ENCODE measurements at regions not wholly inside any gene's neighbourhood (a gene's known extent, or its start where the extent isn't known, plus 50 kb on each side); places are given as distances from the start of the nearest gene placed in this dataset.
"Not testable (repeated sequence)": the region's sequence is repeated elsewhere in the genome, so short reads cannot be mapped to it uniquely, and the experiment has no call there.

GRCh38 chr15:39022532-39023305, 458.1 kb upstream of the RASGRP1 start:
- no peak for DNase-seq (ENCODE audit: low spot score)

DNA sequence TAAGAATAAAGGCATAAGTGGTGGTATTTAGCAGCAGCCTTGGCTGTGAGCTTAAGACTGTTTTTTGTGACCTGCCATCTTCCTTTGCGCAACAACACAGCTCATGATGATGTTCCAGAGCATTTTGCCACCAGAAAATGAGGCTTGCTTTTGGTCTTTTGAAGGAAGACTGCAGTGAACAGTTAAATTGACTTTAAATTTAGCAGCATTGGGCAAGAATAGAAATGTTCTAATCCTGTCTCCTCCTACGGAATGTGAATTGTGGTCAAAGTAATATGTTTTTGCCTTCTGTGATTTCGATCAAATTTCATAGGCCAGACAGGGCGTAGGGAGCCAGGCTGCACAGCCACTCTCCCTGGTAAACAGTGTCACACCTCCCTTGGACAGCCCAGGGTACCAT, 460.7 kb upstream of the RASGRP1 start:
- no peak for DNase-seq (ENCODE audit: low spot score)

DNA sequence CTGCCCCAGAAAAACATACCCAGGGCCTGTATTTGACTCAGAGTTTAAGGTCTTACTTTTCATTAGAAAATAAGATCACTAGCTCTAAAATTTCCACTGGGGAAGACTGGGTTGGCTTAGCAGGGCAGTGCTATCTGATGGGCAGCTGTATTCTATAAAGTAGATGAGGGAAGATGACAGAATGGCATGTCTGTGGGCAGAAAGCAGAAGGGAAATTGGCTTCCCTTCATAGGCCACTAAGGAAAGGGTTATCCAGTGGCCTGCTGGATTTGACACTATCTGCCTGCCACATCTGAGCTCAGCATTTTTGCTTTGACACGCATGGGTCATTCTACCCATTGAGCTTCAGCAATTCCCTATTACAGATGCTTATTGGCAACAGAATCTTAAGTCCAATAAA, 461.3 kb upstream of the RASGRP1 start:
- no peak for DNase-seq (ENCODE audit: low spot score)

GRCh38 chr15:39028069-39028468, 463.5 kb upstream of the RASGRP1 start:
- DNase-seq (ENCODE audit: low spot score): no peak

- no peak for DNase-seq (ENCODE audit: low spot score)
Measured at GRCh38 chr15:39029741-39030140, 465.1 kb upstream of the RASGRP1 start.

DNA sequence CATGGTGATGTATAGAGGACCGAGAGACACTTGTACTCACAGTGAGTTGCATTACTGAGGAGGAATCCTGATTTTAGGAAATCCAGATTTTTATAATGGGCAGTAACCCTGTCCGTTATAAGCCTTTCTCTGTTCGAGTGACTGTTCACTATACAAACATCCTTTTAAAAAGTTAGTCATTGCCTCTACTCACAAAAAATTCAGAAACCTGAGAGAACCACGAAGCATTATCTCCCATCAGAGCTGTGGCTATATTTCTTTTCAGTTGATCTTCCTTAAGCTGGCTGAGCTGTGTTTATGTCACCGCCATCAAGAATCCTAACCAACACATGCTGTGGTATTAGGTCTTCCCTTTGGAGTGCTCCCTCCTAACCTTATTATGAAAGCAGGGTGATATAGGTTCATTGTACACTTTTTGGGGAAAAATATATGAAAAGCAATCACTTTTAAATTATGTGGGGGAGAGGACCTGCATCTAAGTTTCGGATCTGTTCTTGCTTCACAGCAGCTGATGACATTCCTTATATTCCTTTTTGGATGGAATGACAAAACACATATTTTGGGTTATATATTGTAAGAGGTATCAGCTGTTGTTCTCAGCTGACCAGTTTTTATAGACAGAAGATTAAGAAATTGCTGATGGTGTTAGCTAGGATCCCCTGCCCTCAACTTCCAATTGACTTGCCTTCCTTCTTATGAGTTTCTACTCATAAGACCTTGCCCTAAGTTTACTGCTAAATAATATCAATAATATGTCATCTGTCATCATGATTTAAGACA, 465.9 kb upstream of the RASGRP1 start:
- DNase-seq (ENCODE audit: low spot score): no peak

DNA sequence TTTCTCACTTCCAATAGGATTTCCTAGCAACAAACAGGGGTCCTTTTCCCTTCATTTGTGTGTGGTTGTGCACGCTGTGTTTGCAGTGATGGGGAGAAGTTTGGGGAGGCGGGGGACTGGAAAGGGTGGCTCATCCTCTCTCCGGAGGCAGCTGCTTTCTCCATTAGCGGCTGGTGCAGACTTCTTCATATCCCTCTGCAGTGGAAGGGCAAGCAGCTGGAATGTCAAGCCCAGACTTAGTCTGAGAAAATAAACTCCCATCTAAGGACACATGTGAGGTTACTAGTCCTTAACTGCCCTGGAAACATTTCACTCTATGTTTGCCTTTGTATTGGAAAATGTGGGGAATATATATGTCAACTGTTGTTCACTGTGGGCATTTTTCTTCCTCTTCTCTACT, 467.0 kb upstream of the RASGRP1 start:
- DNase-seq (ENCODE audit: low spot score): no peak

GRCh38 chr15:39034816-39035215, 470.2 kb upstream of the RASGRP1 start:
- no peak for DNase-seq (ENCODE audit: low spot score)

DNA sequence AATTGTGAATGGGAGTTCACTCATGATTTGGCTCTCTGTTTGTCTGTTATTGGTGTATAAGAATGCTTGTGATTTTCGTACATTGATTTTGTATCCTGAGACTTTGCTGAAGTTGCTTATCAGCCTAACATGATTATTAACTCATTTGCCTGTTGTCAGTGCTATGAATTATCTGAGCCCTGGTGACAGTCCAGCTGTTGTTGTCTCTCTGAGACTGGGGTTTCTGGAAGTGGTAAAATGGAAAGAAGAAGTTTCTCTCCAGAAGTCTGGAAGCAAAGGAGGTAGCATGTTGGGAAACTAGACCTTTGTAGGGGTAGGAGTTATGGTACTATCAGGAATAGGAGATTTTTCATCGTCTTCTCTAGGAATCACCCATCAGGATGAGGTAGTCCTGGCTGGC, 473.0 kb upstream of the RASGRP1 start:
- DNase-seq (ENCODE audit: low spot score): not testable (repeated sequence)

DNA sequence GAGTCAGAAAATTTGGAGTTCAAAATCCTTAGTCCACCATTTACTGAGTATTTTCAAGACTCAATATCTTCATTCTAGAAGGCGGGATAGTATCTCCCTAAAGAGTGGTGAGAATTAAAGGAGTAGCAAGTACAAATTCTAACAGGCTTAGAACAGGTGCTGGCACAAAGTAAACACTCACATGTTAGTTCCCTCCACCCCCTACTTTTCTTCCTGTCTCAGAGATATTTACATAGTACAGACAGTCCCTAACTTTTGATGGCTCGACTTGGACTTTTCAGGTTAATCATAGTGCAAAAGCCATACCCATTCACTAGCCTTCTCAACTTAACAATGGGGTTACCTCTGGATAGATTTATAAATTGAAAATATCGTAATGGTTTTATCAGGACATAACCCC, 476.2 kb upstream of the RASGRP1 start:
- DNase-seq (ENCODE audit: low spot score): no peak

DNA sequence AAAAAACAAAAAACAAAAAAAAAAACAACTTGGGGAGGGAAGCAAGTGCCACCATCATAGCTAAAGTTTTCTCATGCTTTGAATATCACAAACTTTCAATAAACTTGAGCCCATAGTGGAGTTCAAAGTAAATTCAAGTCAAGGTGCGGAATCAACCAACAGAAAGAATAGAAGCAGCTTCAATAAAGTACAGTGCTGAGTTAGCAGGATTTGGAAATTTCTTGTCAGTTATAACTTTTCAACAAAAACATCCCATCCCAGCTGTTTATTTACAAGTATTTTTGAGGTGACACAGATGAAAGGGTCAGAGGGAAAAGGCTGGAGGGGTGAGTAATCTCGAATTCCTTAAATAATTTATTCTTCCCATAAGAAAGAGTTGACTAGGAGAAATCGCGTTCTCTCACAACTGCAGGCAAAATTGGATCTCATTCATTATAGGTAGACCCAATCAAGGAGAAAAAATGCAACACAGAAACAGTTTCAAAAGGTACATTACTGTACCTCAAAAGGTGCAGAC, 477.4 kb upstream of the RASGRP1 start:
- no peak for DNase-seq (ENCODE audit: low spot score)

DNA sequence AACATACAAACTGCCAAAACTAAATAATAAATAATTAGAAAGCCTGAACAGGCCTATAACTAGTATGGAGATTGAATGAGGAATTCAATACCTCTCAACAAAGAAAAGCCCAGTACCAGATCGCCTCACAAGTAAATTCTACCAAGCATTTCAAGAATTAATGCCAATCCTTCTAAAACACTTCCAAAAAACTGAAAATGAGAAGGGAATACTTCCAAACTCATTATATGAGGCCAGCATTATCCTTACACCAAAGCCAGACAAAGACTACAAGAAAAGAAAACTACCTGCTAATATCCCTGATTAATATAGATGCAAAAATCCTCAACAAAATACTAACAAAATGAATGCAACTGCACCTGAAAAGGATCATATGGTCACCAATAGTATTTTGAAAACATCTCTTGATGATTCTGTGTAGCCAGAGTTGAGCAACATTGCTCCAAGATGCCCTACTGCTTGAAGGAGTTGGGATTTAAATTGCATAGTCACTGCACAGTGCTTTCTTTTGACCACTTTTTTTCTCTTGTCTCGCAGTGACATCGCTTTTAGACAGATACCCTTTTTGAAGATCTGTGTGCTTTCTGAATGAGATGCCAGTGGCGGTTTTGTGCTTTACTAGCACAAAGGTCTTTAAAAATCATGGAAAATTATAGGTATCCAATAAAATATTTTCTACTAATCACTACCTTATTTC, 487.2 kb upstream of the RASGRP1 start:
- no peak for DNase-seq (ENCODE audit: low spot score)

DNA sequence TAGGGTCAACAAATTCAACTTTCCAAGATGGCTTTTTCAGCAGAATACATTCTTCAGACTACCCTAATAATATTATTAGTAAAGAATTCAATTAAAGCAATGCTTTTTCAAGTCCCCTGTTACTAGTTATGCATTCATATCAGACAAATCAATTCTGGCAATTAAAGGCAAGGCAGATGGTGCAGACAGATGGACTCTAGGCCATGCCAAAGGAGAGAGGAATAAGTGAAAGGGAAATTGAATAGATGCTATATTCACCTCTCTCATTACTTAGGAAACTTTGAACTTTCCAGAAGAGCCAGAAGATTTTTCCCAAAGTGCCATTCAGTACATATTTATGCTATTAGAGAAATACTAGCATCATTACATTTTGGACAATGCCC, 487.7 kb upstream of the RASGRP1 start:
- no peak for DNase-seq (ENCODE audit: low spot score)

GRCh38 chr15:39053480-39053879, 488.9 kb upstream of the RASGRP1 start:
- no peak for DNase-seq (ENCODE audit: low spot score)

- DNase-seq (ENCODE audit: low spot score): no peak
Measured at GRCh38 chr15:39054128-39054732, 489.6 kb upstream of the RASGRP1 start.

- no peak for DNase-seq (ENCODE audit: low spot score)
Measured at GRCh38 chr15:39056357-39056756, 491.7 kb upstream of the RASGRP1 start.

DNA sequence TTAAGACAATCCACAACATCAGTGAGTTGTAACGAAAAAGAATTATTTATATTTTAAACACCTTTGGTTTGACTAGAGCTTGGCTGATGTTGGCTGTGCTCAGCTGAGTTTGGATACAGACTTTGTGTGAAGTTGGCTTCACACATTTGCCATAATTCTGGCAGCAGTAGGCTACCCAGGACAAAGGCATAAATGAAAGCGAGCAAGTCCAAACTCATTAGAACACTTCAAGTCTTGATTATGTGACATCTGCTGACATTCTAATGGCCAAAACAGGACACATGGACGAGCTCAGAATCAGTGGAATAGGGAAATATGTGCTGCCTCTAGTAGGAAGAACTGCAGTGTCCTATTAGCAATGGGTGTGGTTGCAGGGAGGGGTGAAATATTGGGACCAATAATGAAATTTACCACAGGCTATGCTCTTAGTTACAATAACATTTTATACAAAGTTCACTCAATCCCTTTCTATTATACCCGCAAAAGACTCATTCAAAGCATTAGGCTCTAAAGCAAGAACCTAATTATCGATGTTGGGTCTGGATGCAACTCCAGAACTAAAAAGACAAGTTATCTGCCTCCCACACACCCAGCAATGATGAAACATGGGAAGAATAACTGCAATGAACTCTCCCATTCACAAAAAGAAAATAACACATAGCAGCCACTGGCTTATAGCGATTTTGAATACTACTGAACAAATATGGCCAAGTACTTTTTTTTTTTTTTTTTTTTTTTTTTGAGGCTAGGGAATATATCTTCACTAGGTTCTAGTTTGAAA, 493.9 kb upstream of the RASGRP1 start:
- DNase-seq (ENCODE audit: low spot score): no peak

- no peak for DNase-seq (ENCODE audit: low spot score)
Measured at GRCh38 chr15:39059917-39060316, 495.3 kb upstream of the RASGRP1 start.

DNA sequence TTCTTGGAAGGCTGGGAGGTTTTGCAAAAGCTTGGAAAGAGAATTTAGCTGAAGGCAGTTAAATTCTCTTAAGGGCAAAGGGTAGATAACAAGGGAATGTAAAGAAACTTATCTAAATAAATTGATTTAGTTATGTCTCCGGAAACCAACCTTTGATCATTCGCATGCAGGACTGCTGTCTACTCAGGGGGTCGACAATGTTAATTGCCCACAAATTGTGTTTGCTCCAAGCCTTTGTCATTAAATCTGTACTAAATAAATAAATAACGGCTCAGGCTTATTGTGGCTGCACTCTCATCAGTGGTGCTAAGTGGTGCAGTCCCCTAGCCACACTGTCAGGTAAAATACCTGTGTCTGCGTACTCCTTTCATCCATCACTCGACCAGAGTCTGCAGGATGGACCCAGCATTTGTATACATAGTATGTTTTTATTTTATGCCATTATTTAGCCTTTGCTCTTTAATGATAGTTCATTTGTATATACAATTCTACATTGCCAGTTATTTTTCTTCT, 497.4 kb upstream of the RASGRP1 start:
- no peak for DNase-seq (ENCODE audit: low spot score)

DNA sequence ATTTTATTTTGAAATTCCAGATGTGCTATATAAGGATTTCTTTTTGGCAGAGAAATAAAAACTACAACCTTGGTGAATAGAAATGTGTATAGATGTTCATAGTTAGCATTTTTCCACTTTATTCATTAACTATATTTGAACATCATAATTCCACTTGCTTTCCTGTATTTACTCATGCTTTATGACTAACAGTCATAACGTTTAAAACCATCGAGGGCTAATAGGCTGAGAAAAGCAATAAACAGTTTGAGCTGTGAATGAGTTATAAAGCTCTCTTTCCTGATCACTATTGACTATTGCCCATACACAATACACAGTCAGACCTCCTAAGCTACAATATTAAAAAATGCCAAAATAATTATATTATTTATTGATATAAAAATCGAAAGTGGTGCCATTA, 502.1 kb upstream of the RASGRP1 start:
- DNase-seq (ENCODE audit: low spot score): no peak
